ENCODE measurements at regions not wholly inside any gene's neighbourhood (a gene's known extent, or its start where the extent isn't known, plus 50 kb on each side); places are given as distances from the start of the nearest gene placed in this dataset.

- TF ChIP-seq, protein P1, sequence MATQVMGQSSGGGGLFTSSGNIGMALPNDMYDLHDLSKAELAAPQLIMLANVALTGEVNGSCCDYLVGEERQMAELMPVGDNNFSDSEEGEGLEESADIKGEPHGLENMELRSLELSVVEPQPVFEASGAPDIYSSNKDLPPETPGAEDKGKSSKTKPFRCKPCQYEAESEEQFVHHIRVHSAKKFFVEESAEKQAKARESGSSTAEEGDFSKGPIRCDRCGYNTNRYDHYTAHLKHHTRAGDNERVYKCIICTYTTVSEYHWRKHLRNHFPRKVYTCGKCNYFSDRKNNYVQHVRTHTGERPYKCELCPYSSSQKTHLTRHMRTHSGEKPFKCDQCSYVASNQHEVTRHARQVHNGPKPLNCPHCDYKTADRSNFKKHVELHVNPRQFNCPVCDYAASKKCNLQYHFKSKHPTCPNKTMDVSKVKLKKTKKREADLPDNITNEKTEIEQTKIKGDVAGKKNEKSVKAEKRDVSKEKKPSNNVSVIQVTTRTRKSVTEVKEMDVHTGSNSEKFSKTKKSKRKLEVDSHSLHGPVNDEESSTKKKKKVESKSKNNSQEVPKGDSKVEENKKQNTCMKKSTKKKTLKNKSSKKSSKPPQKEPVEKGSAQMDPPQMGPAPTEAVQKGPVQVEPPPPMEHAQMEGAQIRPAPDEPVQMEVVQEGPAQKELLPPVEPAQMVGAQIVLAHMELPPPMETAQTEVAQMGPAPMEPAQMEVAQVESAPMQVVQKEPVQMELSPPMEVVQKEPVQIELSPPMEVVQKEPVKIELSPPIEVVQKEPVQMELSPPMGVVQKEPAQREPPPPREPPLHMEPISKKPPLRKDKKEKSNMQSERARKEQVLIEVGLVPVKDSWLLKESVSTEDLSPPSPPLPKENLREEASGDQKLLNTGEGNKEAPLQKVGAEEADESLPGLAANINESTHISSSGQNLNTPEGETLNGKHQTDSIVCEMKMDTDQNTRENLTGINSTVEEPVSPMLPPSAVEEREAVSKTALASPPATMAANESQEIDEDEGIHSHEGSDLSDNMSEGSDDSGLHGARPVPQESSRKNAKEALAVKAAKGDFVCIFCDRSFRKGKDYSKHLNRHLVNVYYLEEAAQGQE (IDR thresholded peaks at IDR 0.05) = no peak
- TF ChIP-seq FOXA2 (IDR thresholded peaks at IDR 0.05) = no peak
- no peak for TF ChIP-seq YY1 (IDR thresholded peaks at IDR 0.05)
- no peak for TF ChIP-seq JUND (IDR thresholded peaks at IDR 0.05)
- no peak for TF ChIP-seq HNF4A (conservative IDR thresholded peaks at IDR 0.05)
- TF ChIP-seq EGR1 (IDR thresholded peaks at IDR 0.05; ENCODE audit: low read depth in 2 of 2) = no peak
- no peak for TF ChIP-seq CTCF (IDR thresholded peaks at IDR 0.05; ENCODE audit: low read depth, low read length, missing input control)
- TF ChIP-seq RAD21 (IDR thresholded peaks at IDR 0.05) = no peak
- TF ChIP-seq HNF4G (IDR thresholded peaks at IDR 0.05) = no peak
- TF ChIP-seq GABPA (IDR thresholded peaks at IDR 0.05 in 1 of 2, conservative IDR thresholded peaks at IDR 0.05 in 1 of 2) = no peak
- TF ChIP-seq, protein P2, sequence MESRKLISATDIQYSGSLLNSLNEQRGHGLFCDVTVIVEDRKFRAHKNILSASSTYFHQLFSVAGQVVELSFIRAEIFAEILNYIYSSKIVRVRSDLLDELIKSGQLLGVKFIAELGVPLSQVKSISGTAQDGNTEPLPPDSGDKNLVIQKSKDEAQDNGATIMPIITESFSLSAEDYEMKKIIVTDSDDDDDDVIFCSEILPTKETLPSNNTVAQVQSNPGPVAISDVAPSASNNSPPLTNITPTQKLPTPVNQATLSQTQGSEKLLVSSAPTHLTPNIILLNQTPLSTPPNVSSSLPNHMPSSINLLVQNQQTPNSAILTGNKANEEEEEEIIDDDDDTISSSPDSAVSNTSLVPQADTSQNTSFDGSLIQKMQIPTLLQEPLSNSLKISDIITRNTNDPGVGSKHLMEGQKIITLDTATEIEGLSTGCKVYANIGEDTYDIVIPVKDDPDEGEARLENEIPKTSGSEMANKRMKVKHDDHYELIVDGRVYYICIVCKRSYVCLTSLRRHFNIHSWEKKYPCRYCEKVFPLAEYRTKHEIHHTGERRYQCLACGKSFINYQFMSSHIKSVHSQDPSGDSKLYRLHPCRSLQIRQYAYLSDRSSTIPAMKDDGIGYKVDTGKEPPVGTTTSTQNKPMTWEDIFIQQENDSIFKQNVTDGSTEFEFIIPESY (IDR thresholded peaks at IDR 0.05) = no peak
- no peak for TF ChIP-seq SP1 (IDR thresholded peaks at IDR 0.05)
- no peak for TF ChIP-seq NR2F2 (IDR thresholded peaks at IDR 0.05)
- TF ChIP-seq MAX (IDR thresholded peaks at IDR 0.05) = no peak
These were observed 141.5 kb upstream of the VWC2 start for GRCh38 chr7:49631960-49632359.

GRCh38 chr7:49635800-49636199 is 137.6 kb upstream of the VWC2 start:
- H3K36me3 ChIP-seq (ENCODE audit: control insufficient read depth in 4 of 4, insufficient read depth in 3 of 4, low read depth in 1 of 4, low read length in 3 of 4) = no peaks in the 10 kb centered on the region
- no peak overlapping the region for H3K4me3 ChIP-seq (ENCODE audit: low read depth in 1 of 3, low read length in 3 of 3)
- DNase-seq (ENCODE audit: low spot score) = no peak
- H3K27ac ChIP-seq (ENCODE audit: low read depth in 1 of 2, low read length in 2 of 2) = no peak overlapping the region
- no peak for TF ChIP-seq RAD21 (IDR thresholded peaks at IDR 0.05)
- no peak for TF ChIP-seq JUND (IDR thresholded peaks at IDR 0.05)
- no peak for TF ChIP-seq MAX (IDR thresholded peaks at IDR 0.05)
- TF ChIP-seq ATF3 (IDR thresholded peaks at IDR 0.05) = no peak
- WGBS = 43% methylated on average over 1 of the region's 1 CpG
- H3K4me1 ChIP-seq (ENCODE audit: control insufficient read depth in 4 of 4, insufficient read depth in 4 of 4, low read length in 3 of 4) = no peaks in the 10 kb centered on the region
- no peaks in the 10 kb centered on the region for H3K9me3 ChIP-seq (ENCODE audit: control insufficient read depth in 4 of 4, low read length in 3 of 4)
- no peak overlapping the region for H3K9ac ChIP-seq (ENCODE audit: low read depth in 1 of 2, low read length in 2 of 2)
- no peaks in the 10 kb centered on the region for H3K27me3 ChIP-seq (ENCODE audit: control insufficient read depth in 4 of 4, insufficient read depth in 4 of 4, low read length in 3 of 4)

More at GRCh38 chr7:49631960-49632359, 141.5 kb upstream of the VWC2 start:
- Histone ChIP-seq H3K9ac (ENCODE audit: low read depth in 1 of 2, low read length in 2 of 2) (no peak overlapping the region), H3K4me3 (ENCODE audit: low read depth in 1 of 3, low read length in 3 of 3) (no peak overlapping the region), H3K9me3 (ENCODE audit: control insufficient read depth in 4 of 4, low read length in 3 of 4) (no peaks in the 10 kb centered on the region), H3K36me3 (ENCODE audit: control insufficient read depth in 4 of 4, insufficient read depth in 3 of 4, low read depth in 1 of 4, low read length in 3 of 4) (no peaks in the 10 kb centered on the region), H3K4me1 (ENCODE audit: control insufficient read depth in 4 of 4, insufficient read depth in 4 of 4, low read length in 3 of 4) (no peaks in the 10 kb centered on the region), H3K27me3 (ENCODE audit: control insufficient read depth in 4 of 4, insufficient read depth in 4 of 4, low read length in 3 of 4) (no peaks in the 10 kb centered on the region), H3K27ac (ENCODE audit: low read depth in 1 of 2, low read length in 2 of 2) (no peak overlapping the region)
- no peak for DNase-seq (ENCODE audit: low spot score)
- 65% methylated on average over 8 of the region's 8 CpGs for WGBS

Measured in liver (tissue), 8 donors.